ENCODE measurements at regions not wholly inside any gene's neighbourhood (a gene's known extent, or its start where the extent isn't known, plus 50 kb on each side); places are given as distances from the start of the nearest gene placed in this dataset.

GRCh38 chr3:69472093-69472492 lies 86.2 kb upstream of the FRMD4B start:
- ChIA-PET CTCF (no interaction called here), POLR2A (no interaction called here)
- no peak for DNase-seq (ENCODE audit: low read depth)
- Histone ChIP-seq H3K4me3 (ENCODE audit: low read depth, low read length) (no peak overlapping the region), H3K36me3 (ENCODE audit: control insufficient read depth, insufficient read depth, low read length) (no peaks in the 10 kb centered on the region), H3K27me3 (ENCODE audit: control insufficient read depth, insufficient read depth, low read length) (no peaks in the 10 kb centered on the region; the same call in 1 of the 2 replicates)
- TF ChIP-seq CTCF (IDR thresholded peaks at IDR 0.05; ENCODE audit: insufficient read depth, low read depth, low read length): no peak

GRCh38 chr3:69463531-69463930 lies 77.6 kb upstream of the FRMD4B start:
- no peak for TF ChIP-seq CTCF (IDR thresholded peaks at IDR 0.05; ENCODE audit: insufficient read depth, low read depth, low read length)
- ChIA-PET POLR2A (no interaction called here), CTCF (no interaction called here)
- Histone ChIP-seq H3K36me3 (ENCODE audit: control insufficient read depth, insufficient read depth, low read length) (no peaks in the 10 kb centered on the region), H3K27me3 (ENCODE audit: control insufficient read depth, insufficient read depth, low read length) (no peaks in the 10 kb centered on the region), H3K4me3 (ENCODE audit: low read depth, low read length) (no peak overlapping the region)
- no peak for DNase-seq (ENCODE audit: low read depth)

GRCh38 chr3:69462826-69463100 lies 76.9 kb upstream of the FRMD4B start:
- POLR2A ChIA-PET: no interaction called here
- no peak for TF ChIP-seq CTCF (IDR thresholded peaks at IDR 0.05; ENCODE audit: insufficient read depth, low read depth, low read length)
- Histone ChIP-seq H3K4me3 (ENCODE audit: low read depth, low read length) (no peak overlapping the region), H3K36me3 (ENCODE audit: control insufficient read depth, insufficient read depth, low read length) (no peaks in the 10 kb centered on the region), H3K27me3 (ENCODE audit: control insufficient read depth, insufficient read depth, low read length) (peaks cover under 1% of the 10 kb centered on the region; the same call in 1 of the 2 replicates)
- CTCF ChIA-PET: no interaction called here
- DNase-seq (ENCODE audit: low read depth): no peak

GRCh38 chr3:69462022-69462825 lies 76.3 kb upstream of the FRMD4B start:
- ChIA-PET CTCF (no interaction called here), POLR2A (no interaction called here)
- H3K4me3 ChIP-seq (ENCODE audit: low read depth, low read length): no peak overlapping the region
- H3K27me3 ChIP-seq (ENCODE audit: control insufficient read depth, insufficient read depth, low read length): peaks cover 2% of the 10 kb centered on the region; the same call in 1 of the 2 replicates
- DNase-seq (ENCODE audit: low read depth): no peak
- TF ChIP-seq CTCF (IDR thresholded peaks at IDR 0.05; ENCODE audit: insufficient read depth, low read depth, low read length): no peak
- no peaks in the 10 kb centered on the region for H3K36me3 ChIP-seq (ENCODE audit: control insufficient read depth, insufficient read depth, low read length)

- TF ChIP-seq CTCF (IDR thresholded peaks at IDR 0.05; ENCODE audit: insufficient read depth, low read depth, low read length): no peak
- ChIA-PET POLR2A (no interaction called here), CTCF (no interaction called here)
- Histone ChIP-seq H3K27me3 (ENCODE audit: control insufficient read depth, insufficient read depth, low read length) (peaks cover 2% of the 10 kb centered on the region; the same call in 1 of the 2 replicates), H3K36me3 (ENCODE audit: control insufficient read depth, insufficient read depth, low read length) (no peaks in the 10 kb centered on the region), H3K4me3 (ENCODE audit: low read depth, low read length) (no peak overlapping the region)
- no peak for DNase-seq (ENCODE audit: low read depth)
Observed at GRCh38 chr3:69460034-69460433, 74.1 kb upstream of the FRMD4B start.
